HT-29 (cell line): ENCODE measurements at regions not wholly inside any gene's neighbourhood (a gene's known extent, or its start where the extent isn't known, plus 50 kb on each side); places are given as distances from the start of the nearest gene placed in this dataset.

Experiments used
- DNase-seq: peaks from one replicate; pipeline ENCODE4 v3.0.0-alpha.2; 2015; ENCODE audit warnings: low spot score

- no peak for DNase-seq
Measured at GRCh38 chr2:103945083-103945482, 908.8 kb upstream of the POU3F3 start.

DNA sequence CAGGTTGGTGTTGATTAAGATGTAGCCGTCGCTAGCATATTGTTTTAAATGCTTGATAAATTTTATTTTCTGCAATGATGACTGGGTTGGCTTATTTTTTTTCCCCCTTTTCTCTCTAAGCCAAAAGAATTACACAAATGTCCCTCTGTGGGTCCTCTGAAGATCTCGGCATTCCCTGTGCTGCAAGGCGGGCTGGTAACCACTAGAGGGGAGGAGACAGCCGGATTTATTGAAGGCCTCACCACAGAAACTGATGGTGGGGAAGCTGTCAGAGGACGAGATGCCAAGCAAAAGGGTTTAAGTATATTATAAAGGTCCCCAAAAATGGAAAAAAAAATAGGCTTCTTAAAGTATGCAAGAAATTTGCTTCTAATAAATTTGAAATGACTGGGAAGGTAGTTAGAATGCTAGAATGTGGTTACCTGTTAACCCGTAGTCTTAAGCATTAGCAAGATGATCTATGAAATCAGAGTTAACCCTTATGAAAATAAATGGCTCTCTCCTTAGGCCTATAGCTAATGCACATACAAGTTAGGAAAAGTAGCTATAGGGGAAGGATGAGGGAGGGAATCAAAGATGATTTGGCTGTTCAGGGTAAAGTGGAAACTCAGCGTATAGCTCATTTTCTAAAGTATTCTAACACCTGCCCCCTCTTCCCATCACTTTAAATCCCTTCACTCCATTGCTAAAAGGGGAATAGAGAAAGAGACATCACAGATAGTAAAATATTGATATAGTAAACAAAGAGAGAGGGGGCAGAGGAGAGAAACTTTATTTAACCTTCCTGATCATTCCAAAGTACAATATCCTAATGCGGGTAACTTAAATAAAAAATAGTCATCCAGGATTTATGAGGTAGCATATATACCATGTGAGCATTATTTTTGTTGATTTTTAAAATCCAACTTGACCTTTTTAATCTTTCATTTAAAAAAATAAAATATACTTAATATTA lies 894.5 kb upstream of the POU3F3 start:
- DNase-seq: peak; percentile 69

DNA sequence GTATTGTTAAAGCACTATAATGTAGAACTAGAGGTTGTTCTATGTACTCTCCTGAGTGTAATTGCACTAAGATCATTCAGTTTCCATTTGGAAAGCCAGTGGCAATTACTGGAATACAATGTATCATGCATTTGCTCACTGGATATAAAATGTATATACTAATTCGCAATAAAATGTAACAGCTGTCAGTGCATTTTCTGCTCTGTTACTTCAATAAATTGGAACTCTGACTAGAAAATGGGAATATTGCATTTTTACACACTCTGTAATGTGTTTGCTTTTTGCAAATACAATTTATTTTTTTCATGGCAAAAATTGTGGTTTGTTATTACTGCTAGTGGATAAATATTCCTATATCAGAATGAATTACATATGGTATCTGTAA lies 893.8 kb upstream of the POU3F3 start:
- no peak for DNase-seq

DNA sequence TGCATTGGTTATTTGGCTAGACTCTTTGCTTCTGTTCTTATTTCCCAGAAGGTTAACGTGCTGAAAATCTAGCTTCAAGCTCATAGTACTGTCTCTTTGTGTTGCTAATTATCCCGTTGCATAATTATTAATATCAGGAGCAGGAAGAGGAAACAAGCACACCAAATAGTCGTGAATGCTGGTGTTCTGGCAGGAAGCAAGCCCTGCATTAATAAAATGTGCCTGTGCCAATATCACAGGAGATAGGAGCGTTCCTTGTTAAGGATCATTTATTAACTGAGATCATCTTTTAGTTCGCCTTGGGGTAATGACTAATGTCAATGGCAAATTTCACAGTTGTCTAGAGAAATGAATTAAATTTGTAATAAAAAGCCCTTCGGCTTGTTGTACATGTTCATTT lies 893.0 kb upstream of the POU3F3 start:
- DNase-seq: no peak

GRCh38 chr2:103961862-103962261 lies 892.1 kb upstream of the POU3F3 start:
- no peak for DNase-seq

- DNase-seq: no peak
Measured at GRCh38 chr2:103962670-103963069, 891.2 kb upstream of the POU3F3 start.

DNA sequence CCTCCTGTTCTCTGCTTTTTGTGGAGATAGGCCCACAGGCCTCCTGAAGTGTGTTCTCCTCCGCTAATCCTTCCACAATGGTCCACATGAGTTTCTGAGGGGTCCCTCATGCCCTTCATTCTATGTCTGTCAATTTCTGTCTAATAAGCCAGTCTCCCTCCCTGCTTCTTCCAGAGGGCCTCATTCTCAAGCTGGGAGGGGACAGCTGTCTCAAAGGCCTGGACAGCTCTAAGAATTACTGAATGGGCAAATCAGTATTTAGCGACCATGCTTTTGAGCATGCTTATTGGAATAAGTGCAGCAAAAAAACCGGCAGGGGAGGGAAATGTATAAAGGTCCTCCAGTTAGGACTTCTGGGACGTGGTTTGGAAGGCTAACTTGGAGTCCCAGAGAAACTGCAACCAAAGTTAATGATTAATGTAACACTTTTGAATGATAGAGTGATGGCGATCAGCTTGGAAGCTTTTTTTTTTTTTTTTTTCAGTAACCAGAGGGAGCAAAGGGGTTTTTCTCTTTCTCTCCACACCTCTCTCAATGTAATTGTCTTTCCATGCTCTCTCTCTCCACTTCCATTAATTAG lies 890.7 kb upstream of the POU3F3 start:
- no peak for DNase-seq

- no peak for DNase-seq
Measured at GRCh38 chr2:103977241-103977640, 876.7 kb upstream of the POU3F3 start.

DNA sequence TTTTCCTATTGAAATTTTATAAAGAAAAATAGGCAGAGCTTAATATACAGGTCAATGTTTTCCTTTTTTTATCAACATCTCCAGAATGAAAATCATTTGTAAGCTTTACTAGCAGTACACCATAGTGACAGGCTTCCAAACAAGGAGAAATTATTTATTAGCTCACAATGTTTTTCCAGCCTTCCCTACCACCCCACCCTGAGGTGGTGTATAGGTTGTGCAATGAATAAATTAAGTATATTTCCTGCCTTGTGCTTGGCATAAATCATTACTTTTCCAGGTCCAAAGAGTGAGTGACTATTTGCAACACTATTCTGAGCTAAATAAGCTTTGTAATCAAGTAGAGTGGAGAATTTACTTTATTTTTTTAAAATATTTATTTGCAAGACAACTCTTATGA lies 876.2 kb upstream of the POU3F3 start:
- DNase-seq: peak; percentile 25

DNA sequence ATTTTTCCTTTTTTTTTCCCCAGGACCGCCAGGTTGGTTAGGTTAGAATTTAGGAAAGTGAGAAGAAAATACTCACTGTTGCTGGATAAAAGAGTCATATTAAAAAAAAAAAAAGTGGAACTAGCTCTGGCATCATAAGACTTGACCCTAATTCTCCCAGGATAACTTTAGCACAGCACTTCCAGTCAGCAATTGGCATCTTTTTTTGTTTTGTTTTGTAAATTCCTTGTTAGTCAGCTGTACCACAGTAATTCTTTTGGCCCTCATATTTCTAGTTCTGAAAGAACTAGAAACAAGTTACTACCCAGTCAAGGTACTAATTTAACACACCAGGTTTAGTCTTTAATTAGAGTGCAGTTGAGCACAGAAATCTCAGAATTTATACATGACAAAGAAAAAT lies 873.5 kb upstream of the POU3F3 start:
- DNase-seq: no peak

DNA sequence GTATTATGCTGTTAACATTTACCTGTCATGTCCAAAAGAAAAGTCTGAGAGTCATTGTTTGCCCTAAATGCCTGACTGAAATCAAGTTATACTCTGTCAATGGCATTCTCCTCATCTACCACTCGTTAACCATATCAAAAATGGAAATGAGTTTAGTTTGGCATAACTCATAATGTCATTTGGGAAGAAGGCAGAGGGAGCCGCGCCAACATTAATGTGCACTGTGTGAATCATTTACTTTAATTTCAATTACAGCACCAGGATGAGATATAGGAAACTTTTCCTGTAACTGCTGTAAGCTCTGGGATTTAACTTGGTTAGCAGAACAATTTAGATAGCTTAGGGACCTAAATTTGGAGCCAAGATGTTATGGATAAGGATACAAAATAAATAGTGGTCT lies 871.2 kb upstream of the POU3F3 start:
- no peak for DNase-seq

DNA sequence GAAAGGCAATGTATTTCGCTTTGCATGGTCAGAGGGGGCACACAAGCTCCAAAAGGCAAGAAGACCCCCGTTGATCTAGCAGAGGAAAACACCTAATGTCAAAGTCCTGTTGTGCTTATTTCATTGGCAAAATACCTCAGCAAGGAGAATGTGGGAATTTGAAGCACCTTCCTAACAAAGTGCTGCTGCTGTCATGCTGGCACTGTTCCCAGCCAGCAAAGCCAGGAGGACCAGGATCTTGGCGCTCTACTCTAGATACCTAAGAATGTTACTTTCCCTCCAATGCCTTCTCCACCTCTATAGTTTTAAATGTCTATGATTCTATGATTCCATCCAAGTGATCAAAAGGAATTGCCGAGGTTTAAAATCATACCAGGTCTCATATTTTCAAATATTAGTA lies 867.9 kb upstream of the POU3F3 start:
- DNase-seq: no peak

GRCh38 chr2:103991591-103991990 lies 862.3 kb upstream of the POU3F3 start:
- DNase-seq: peak; percentile 38

GRCh38 chr2:104004821-104005220 lies 849.1 kb upstream of the POU3F3 start:
- DNase-seq: no peak

DNA sequence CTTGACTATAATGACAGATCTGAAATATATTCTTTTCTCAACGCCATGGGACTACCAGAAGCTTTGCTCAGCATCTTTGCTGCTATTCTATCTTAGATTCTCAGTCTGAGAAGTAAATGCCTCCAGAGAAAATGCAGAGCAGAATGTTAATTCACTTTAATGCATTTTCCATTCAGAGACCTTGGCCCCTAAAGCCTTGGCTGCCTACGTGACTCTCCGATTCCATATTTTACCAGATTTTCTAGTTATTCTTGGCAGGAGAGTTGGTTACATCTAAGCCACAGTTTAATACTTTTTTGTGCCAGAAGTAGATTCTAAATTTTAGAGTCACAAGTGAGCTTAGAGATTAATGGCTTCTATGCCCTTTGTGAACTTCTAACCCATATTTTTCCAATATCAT lies 837.1 kb upstream of the POU3F3 start:
- no peak for DNase-seq

GRCh38 chr2:104023306-104023705 lies 830.6 kb upstream of the POU3F3 start:
- no peak for DNase-seq

GRCh38 chr2:104023765-104024164 lies 830.1 kb upstream of the POU3F3 start:
- no peak for DNase-seq

DNA sequence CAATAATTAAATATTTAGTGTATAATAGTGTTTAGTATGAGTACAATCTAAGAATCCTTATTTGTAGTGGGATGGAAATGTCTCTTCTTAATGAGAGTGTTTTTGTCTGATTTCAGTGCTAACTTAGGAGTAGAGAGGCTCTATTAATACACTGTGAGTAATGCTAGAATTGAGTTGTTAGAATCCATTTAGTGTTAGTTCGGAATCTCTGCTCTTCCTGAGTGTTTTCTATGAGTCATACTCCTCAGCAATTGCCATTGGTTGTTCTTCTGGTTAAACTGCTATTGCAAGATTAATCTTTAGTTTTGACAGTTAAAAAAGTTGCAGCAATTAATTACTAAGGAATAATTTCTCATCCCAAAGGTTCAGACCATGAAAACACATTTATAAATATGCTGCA lies 828.6 kb upstream of the POU3F3 start:
- DNase-seq: peak; percentile 1

- no peak for DNase-seq
Measured at GRCh38 chr2:104026725-104027124, 827.2 kb upstream of the POU3F3 start.

- no peak for DNase-seq
Measured at GRCh38 chr2:104027321-104027720, 826.6 kb upstream of the POU3F3 start.

GRCh38 chr2:104028061-104028460 lies 825.9 kb upstream of the POU3F3 start:
- DNase-seq: no peak

DNA sequence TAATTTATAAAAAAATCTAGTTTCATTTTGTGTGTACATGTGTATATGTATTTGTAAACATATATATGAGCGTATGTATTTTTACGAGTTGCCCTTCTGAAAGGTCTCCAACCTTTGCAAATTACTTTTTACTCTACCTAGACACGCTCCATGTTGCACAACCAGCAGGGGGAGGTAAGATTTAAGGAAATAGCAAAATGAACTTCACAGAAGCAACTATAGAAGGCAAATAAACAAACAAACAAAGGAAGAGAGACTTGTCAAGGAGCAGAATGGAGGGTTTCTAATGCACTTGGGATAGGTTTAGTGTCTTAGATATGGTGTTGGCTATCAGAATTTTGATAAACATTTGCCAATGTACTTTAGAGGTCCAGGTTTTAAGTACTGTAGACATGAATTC lies 820.5 kb upstream of the POU3F3 start:
- DNase-seq: peak; percentile 51

GRCh38 chr2:104040771-104041170 lies 813.1 kb upstream of the POU3F3 start:
- no peak for DNase-seq
